HCT116 (cell line): ENCODE measurements at regions not wholly inside any gene's neighbourhood (a gene's known extent, or its start where the extent isn't known, plus 50 kb on each side); places are given as distances from the start of the nearest gene placed in this dataset.

Experiments used
- CTCF ChIP-seq, 3 experiments: fragments of 200-600 bp in 1 of 3; sonication (generic) in 1 of 3; IDR thresholded peaks in 2 of 3; conservative IDR thresholded peaks in 1 of 3; 2 replicates each; pipeline ENCODE4 v1.5.1; 2012 to 2017; ENCODE audit warnings: low read depth in 2 of 3, low read length in 2 of 3, antibody characterized with exemption in 1 of 3, borderline replicate concordance in 1 of 3, control low read depth in 1 of 3, mild to moderate bottlenecking in 1 of 3, mixed read lengths in 1 of 3, mixed run types in 1 of 3, moderate library complexity in 1 of 3; ENCODE audit not compliant: insufficient read depth in 1 of 3
- YY1 ChIP-seq: IDR thresholded peaks from 2 replicates; pipeline ENCODE4 v1.6.1; 2011; ENCODE audit warnings: low read length, low read depth, moderate library complexity, mild to moderate bottlenecking; ENCODE audit not compliant: insufficient replicate concordance; ENCODE audit errors: extremely low read depth

DNA sequence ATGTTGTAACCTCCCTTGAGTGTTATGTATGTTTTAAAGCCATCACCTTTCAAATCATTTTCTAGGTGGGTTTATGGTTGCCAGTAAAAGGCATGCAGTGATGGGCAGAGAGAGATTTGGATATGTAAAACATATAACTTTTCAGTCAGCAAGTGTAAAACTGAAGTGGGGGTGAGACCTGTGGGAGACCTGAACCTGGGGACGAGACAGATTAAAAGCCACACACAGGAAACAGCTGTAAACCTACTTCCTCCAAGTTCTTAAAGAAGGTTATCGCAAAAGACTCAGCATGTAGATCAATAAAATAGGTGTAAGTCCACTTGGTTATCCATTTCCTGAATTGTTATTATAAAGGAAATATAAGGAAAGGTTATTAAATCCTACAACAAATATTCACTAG is 76.6 kb downstream of the YIPF5 start:
- no peak for TF ChIP-seq CTCF (IDR thresholded peaks at IDR 0.05 in 2 of 3, conservative IDR thresholded peaks at IDR 0.05 in 1 of 3; ENCODE audit: borderline replicate concordance in 1 of 3, insufficient read depth in 1 of 3, low read depth in 2 of 3, low read length in 2 of 3)
- no peak for TF ChIP-seq YY1
